Ureter (tissue), 1 donor: ENCODE measurements at regions not wholly inside any gene's neighbourhood (a gene's known extent, or its start where the extent isn't known, plus 50 kb on each side); places are given as distances from the start of the nearest gene placed in this dataset.

Experiments
- DNase-seq: peaks from one replicate; pipeline ENCODE4 v3.0.0-alpha.2; 2020; ENCODE audit warnings: low spot score
- donor health status: DM: yes; HTN: yes; CAD: no.

DNA sequence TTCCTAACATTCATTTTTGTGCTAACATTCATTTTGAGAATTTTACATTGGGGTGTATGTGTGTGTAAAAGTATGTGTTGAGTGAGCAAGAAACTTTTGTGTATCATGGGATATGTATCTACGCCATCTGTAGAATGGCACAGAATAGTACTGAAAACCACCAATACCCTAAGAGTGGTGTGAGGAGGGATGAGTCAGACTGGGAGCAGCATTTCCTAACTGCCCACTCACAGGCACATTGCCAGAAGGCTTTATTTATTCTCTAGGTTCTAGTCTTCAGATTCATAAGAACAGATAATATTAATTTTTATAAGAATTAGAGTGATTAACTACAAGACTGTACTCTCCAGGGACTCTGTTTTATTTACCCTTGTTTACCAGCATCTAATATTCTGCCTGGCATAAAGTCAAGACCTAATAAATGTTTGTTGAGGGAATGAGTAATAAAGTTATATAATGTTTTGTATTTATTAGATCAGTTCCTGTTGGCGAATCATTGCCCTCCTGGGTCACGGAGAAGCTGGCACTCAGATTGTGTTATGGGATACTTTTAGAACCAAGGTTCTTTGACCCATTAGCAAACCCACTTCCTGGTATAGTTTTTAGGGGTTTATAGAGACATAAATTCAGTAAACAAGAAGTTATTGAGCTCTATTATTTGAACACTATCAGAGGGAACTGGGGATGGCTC lies 159.1 kb upstream of the PPP2R2B start:
- no peak for DNase-seq

DNA sequence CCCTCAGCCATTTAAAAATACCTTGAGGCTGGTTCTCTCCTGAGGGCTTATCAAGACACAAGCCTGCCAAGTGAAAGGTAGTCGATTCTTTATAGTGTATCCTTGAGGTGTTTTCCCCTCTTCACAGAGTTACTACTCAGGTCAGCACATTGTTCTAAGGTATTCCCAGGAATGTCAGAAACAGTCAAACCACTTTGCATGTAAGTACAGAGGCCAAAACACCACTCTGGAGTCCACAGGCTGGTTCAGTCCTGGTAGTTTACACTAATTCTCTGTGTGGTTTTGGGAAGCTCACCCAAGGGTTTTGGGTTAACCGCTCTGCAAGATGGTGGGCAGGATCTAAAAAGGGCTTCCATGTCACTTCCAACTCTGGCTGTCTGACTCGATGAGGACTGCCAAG lies 162.3 kb upstream of the PPP2R2B start:
- DNase-seq = no peak

DNA sequence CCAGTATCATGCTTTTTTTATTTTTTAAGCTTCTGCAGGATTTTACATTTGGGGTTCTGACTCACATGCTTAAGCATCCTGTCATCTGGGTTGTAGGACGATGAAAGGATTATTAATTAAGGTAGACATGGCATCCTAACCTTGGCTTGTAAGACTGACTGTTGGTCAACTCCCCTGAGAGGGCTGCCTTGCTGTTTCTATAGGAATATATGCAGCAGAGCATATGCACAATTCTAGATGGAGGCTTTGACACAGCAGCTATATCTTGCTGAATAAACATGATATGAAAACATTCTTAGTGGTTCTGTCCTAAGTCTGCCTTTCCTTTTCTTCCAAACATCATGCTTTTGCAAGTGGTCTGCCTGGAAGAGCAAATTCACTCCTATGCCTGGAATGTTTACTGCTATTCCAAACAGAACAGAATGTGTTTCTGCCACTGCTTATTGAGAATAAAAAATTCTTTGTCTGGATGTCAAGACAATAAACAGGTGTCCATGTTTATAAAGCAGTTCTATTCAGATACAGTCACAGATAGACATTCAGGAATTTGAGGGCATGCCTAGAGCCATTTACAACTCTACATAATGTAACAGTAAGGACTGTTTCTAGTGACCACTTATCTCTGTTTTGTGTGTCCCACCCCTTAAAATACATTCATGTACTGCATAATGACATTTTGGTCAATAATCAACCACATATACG lies 166.2 kb upstream of the PPP2R2B start:
- no peak for DNase-seq

DNA sequence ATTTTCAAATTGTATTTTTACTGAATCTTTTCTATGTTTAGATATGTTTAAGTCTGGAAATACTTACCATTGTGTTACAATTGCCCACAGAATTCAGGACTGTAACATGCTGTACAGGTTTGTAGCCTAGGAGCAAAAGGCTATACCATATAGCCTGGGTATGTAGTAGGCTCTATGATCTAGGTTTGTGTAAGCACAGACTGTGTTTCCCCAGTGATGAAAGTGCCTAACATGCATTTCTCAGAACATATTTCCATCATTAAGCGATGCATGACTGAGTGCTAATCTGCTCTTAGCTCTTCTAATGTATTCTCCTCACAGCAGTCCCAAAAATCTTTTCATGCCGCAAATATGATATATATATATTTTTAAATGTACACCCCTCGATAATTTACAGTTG lies 166.7 kb upstream of the PPP2R2B start:
- no peak for DNase-seq

DNA sequence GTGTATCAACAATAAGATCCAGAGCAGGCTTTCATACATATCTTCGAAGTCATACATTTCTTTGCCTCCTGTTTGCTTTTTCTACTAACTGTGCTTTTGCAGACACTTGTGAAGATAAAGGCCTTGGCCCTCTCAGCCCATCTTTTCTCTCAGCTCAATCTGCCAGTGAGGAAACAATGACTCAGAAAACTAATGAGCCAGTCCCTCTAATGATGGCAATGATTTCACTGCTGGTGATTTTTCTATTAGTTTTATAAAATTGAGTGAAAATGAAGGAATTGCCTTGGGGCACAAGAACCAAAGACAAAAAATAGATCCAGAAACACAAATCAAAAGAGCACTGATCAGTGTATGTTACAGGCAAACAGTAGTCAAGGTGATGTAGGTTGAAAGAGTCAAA lies 167.7 kb upstream of the PPP2R2B start:
- no peak for DNase-seq

DNA sequence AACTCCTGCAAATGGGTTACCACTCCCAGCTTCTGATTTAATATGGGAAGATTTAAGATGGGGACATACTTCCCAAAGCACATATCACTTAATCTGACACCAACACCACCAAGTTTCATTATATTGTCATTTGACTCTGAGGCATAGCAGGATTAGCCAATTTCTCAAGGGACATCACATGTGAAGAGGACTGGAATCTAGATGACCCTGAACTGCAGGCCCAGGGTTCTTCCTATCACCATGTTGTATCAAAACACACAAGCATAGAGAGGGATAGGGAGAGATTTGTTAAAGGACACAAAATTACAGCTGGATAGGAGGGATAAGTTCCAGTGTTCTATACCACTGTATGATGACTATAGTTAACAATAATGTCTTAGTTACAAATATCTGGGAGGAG lies 168.3 kb upstream of the PPP2R2B start:
- DNase-seq = no peak

DNA sequence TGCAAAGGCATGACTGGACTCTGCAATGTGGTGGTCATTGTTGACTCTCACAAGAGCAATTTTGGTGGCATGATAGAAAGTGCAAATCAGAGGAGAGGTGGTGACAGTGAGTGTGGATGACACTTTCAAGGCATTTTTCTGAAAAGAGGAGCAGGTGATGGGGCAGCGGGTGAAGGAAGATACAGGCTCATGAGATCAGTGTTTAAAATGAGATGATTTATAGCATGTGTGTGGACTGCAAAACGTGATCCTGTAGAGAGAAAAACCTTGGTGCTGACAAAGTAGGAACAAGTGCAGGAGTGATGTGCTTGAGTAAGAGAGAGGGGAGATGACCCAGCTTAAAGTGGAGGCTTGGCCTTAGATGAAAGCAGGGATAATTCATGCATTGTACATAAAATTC lies 171.2 kb upstream of the PPP2R2B start:
- no peak for DNase-seq

DNA sequence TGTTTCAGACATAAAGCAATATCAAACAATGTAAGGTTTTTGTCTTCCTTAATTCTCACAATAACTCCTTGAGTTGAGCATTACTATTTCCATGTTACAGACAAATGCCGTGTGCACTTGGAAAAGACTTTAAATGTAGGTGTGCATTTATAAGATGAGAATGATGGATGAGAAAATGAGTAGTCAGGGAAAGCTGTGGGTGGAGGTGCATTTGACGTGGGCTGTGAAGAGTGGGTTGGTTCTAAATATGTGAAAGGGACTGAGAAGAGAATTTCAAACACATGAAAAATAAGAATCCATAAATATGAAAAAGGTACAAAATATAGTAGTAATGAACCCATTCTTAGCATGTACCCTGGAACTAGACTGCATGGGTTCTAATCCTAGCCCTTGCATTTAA lies 171.6 kb upstream of the PPP2R2B start:
- no peak for DNase-seq

DNA sequence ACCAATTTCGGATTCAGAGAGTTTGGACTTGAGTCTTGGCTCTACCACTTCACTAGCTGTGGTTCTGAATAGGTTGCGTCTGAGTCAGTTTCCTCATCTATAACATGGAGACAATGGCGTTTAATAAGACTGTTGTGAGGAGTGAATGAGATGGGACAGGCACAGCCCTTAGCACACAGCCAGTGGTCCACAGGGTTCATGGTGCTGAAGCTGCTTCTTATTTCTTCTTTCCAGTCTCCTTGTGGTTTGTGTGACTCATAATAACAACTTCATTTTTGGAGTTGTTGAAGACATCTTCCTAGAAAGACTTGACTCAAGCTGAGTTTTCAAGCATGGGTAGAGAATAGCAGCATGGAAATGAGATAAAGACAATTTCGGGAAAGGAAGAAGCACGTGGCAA lies 172.6 kb upstream of the PPP2R2B start:
- no peak for DNase-seq

DNA sequence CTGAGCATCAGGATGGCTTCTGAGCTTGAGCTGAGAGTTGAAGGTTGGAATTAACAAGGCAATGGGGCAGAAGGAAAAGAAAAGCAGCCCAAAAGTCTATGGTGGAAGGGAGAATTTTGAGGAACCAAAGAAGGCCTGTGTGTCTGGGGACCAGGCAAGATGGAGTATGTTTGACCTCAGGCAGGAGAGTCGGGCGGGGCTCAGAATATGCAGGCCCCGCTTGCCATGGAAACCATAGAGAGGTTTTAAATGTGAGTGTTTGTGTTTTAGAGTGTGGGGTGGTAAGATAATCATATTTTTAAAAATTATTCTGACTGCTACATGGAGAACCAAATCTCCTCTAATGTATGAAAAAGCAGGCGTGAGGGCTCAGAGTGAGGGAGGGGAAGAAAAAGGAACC lies 174.0 kb upstream of the PPP2R2B start:
- DNase-seq = no peak

DNA sequence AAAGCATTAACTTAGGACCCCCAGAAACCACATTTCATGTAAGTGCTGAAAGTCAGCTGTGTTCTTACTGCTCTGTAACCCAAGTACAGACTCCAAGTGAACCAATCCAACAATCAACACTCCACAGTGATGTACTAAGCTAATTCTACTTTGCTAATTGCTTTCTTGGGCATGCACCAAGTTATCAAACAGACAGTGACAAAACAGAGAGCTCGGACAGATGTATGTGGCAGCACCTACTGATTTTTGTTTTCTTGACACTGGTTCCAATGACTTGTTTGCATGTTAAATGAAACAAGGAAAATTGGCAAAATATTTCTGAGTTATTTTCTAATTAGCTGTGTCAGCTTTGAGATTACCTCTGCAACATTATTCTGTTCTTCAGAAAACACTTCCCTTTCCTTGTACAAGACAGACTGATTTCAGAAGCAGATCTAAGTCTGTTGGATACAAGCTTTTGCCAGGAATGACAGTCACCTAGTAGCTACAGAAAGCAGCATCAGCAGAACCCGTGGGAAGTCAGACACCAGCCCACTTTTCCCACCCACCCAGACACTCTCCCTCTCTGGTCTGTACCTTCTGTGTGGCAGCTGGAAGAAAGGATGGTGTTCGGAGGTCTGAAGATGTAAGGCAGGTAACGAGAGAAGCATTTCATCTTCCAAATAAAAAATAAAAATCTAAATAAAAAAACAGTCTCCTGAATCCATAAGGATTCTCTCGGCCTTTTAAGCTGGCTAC lies 176.7 kb upstream of the PPP2R2B start:
- no peak for DNase-seq

DNA sequence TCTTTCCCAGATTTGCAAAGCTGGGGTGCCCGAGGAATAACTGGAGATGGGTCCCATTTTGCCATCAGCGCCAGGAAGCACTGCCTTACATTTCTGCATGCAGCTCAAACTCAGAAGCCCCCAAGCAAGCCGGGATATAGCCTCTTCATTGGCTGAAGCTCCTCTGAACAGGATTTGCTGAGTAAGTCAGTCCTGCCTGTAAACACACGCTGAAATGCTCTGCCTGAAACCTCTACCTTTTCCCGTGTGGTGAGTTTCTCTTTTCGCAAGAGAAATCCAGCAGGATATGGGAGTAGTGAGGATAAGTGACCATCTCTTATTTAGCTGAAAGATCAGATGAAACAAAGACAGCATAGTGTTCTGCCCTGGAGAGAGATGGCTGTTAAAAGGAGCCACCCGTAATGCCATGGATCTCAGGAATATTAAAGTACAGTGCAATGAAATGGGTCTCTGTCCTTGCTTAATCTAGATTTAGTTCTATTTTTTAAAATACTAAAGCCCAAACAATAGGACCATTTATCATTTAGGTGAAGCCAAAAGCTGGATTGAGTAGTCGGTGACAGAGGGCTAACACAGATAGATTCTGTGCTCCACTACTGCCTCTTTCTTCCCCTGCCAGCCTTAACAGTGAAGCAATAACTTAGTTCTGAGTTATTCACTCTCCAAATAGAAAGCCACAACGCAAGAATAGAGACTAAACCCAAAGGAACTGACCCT lies 177.5 kb upstream of the PPP2R2B start:
- no peak for DNase-seq

DNA sequence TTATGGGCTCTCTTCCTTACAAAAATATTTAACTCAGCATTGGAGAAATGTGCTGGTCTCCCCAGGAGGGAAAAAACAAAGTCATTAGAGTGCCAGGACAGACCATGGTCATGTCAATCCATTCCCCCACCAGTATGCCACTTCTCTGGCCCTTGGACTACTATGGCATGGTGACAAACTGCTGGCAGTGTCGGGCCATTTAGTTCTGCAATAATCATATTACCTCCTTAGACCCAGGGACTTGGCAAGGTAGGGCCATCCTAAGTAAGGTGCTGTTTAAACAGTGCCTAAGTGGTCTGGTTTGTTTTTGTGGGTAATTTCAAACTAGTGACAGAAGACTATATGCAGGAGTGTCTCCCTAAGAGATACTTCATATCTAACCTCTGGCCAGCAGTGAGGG lies 177.8 kb upstream of the STK32A start:
- no peak for DNase-seq

DNA sequence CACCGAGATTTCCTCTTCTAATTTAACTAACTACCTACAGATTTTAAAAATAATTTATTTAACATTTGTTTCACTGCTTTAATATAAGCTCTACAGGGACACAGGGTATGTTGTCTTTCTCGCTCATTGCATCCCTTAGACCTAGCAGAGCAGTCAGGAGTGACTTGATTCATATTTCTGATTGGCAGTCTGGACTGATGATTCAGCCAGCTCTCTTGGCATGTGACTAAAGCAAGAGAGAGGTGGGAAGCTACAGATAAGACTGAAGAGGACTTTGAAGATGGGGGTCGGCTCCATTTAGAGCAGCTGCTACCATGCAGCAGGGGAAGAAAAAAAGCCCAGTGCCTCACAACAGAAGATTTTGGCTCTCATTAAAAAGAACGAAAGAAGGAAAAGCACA lies 173.4 kb upstream of the STK32A start:
- DNase-seq = no peak

DNA sequence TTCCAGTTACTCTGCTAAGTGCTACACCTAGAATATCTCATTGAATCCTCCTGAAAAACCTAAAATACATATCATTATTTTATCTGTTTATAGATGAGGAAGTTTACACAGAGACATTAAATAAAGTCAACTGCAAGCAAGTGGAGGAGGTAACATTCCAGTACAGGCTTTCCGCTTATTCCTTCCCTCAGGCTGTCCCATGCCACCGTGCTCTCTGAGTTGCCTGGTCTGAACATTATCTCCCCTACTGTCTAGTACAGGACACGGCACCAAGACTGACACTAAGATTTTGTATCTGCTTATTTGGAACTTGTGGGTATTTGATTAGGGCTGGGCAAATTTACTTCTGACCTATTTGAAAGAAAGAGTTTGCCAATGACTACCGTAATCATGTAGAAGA lies 172.4 kb upstream of the STK32A start:
- DNase-seq = no peak

DNA sequence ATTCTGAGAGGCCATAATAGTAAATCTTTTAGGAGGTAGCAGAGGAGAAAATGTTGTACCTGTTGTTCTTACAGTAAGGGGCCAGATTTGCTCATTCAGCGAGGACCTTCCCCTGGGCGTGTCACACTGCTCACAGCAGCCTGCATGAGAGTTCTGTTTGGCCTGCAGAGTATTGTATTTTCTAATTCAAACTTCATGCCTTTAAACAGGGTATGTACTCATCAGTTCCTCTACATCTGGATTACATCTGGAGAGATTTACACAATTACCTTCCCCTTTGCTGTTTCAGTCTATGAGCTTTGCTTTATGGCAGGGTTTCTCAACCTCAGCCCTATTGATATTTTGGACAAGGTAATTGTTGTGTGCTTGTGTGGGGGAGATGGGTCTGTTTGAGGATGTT lies 170.9 kb upstream of the STK32A start:
- no peak for DNase-seq

DNA sequence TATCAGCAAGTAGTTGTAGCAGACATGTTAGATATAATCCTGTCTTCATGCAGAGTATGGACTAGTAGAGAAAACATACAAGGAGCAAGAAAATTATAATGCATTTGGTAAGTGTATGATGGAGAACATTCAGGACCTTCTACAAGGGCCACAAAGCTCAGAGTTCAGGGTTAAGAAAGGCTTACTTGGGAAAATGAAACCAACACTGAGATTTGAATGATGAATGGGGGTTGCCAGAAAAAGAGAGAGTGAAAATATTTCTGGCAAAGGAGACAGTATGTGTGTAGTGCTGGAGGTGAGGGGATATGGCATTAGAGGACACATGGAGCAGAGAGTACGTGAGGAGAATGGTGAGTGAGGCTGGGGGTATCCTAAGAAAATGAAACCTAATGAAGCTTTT lies 169.8 kb upstream of the STK32A start:
- DNase-seq = no peak

DNA sequence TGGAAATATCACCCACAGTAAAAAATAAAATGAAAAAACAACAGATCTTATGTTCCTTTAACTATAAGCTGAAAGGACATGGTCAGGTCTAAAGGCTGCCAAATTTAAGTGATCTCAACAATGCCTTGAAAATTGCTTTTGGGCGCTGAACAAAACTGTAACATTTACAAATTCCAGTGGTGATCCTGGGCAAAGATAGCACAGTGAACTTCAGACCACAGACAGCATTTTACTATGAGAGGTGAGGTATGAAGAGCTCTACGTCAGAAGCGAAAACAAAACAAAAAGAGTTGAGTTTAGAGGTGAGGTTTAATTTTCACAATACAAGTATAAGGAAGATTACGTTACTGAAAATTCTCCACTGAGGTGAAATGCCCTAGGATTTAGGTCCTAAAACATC lies 165.8 kb upstream of the STK32A start:
- no peak for DNase-seq

DNA sequence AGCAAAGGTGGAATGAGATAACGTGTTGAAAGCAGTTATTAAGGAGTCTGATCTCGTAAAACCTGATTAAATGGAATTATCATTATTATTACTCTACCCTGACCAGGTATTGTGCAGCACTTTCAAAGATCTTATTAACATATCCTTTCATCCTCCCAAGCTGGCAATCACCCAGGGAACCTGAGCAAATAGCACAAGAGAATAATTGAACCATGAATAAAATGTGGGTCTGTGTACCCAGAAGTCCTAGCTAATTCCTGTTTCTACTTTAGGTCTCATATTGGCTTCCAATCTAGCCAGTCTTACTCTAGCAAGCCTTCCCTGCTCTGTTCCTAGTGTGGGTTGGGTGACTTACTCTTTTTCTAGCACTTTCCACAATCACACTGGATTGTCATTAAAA lies 162.2 kb upstream of the STK32A start:
- no peak for DNase-seq

DNA sequence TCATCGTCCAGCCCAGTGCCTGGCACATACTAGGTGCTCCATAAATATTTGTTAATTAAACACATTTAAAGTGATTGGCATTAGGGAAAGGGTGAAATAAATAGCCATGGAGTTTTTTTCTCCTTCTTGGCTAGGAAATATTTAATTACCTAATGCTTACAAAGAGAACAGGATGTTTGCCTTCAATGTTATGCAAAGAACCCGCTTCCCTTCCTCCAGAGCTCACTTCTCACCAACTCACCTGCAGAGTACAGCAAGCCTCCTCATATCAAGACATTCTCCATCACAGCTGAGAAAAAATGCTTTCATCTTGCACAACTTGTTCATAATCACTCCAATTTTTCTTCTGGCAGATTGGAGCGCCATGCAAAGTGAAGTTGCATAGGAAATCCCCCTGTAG lies 161.7 kb upstream of the STK32A start:
- no peak for DNase-seq

DNA sequence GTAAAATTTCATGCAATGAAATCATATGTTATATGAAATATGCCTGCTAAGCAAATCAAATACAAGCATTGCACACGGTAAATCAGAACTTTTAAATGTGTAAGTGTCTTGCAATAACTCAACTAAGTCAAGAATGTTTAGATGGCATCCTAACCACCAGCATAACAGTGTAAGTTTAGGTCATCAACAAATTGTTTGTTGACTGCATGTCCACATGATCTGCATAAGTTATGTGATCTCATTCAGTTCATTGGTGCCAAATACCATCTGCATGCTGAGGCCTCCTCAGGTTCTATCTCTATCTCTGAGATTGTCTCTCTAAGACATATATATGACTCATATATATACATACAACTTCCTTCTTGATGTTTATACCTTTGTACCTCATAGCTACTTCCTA lies 159.6 kb upstream of the STK32A start:
- no peak for DNase-seq

DNA sequence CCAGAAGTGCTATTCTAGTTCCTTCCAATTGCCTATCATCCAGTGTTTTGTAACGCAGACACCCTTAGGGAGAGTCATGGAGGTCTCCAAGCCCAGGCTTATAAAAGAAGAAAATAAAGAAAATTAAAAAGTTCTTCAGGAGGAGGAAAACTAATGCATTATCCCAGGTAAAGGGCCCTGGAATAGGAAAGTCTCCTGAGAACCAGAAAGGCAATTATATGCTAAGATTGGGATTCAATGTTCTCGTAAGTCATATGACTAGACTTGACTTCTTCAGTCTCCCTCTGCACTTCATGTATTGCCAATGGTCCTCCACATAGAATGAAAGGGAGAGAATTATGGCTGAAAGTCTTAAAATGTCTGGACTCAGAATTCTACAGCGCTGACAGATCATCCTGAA lies 154.4 kb upstream of the STK32A start:
- no peak for DNase-seq
